Mesenchymal stem cell (in vitro differentiated cells and primary cell): ENCODE measurements at regions not wholly inside any gene's neighbourhood (a gene's known extent, or its start where the extent isn't known, plus 50 kb on each side); places are given as distances from the start of the nearest gene placed in this dataset.

Source experiments
- DNase-seq: peaks from one replicate; pipeline ENCODE4 v3.0.0-alpha.2; 2013
- H2AFZ ChIP-seq: one replicate; pipeline ENCODE4 v1.6.1; 2013; ENCODE audit warnings: low read depth, mild to moderate bottlenecking, control low read depth, inconsistent platforms, low read length, moderate library complexity
- H2AK5ac ChIP-seq: 2 replicates; pipeline ENCODE4 v1.6.1; 2013; ENCODE audit warnings: low read length, moderate library complexity, mild to moderate bottlenecking, inconsistent platforms; ENCODE audit not compliant: severe bottlenecking
- H2BK120ac ChIP-seq: one replicate; pipeline ENCODE4 v1.6.1; 2013; ENCODE audit warnings: low read depth, mild to moderate bottlenecking, inconsistent platforms, low read length, moderate library complexity
- H2BK12ac ChIP-seq, 2 experiments: one replicate each; pipeline ENCODE4 v1.6.1; 2013; ENCODE audit warnings: inconsistent platforms in 2 of 2, low read length in 2 of 2, mild to moderate bottlenecking in 2 of 2, moderate library complexity in 2 of 2, control low read depth in 1 of 2
- H2BK15ac ChIP-seq: one replicate; pipeline ENCODE4 v1.6.1; 2013; ENCODE audit warnings: mild to moderate bottlenecking, low read depth, inconsistent platforms; ENCODE audit not compliant: poor library complexity, severe bottlenecking
- H2BK5ac ChIP-seq: 2 replicates; pipeline ENCODE4 v1.6.1; 2013; ENCODE audit warnings: low read depth, mild to moderate bottlenecking, low read length, control low read depth, inconsistent platforms; ENCODE audit not compliant: poor library complexity, severe bottlenecking
- H3K14ac ChIP-seq, 2 experiments: one replicate each; pipeline ENCODE4 v1.6.1; 2013; ENCODE audit warnings: inconsistent platforms in 2 of 2, low read length in 2 of 2, control low read depth in 1 of 2, mild to moderate bottlenecking in 1 of 2, moderate library complexity in 1 of 2
- H3K18ac ChIP-seq, 2 experiments: one replicate each; pipeline ENCODE4 v1.6.1; 2013; ENCODE audit warnings: inconsistent platforms in 2 of 2, low read length in 2 of 2, control low read depth in 1 of 2, low read depth in 1 of 2, mild to moderate bottlenecking in 1 of 2
- H3K23ac ChIP-seq, 2 experiments: one replicate each; pipeline ENCODE4 v1.6.1; 2013; ENCODE audit warnings: inconsistent platforms in 2 of 2, low read length in 2 of 2, mild to moderate bottlenecking in 2 of 2, moderate library complexity in 2 of 2, control low read depth in 1 of 2
- H3K27ac ChIP-seq: 2 replicates; pipeline ENCODE4 v1.5.1; 2013; ENCODE audit warnings: mild to moderate bottlenecking, moderate library complexity, low read length, control low read depth, inconsistent platforms; ENCODE audit not compliant: poor library complexity, severe bottlenecking
- H3K27me3 ChIP-seq, 2 experiments: 2 replicates each; pipeline versions ENCODE4 v1.6.1 to v1.7.0; 2013; ENCODE audit warnings: low read length in 2 of 2, mild to moderate bottlenecking in 2 of 2, moderate library complexity in 2 of 2, control low read depth in 1 of 2, inconsistent platforms in 1 of 2; ENCODE audit not compliant: control insufficient read depth in 1 of 2, insufficient read depth in 1 of 2
- H3K36me3 ChIP-seq, 2 experiments: 2 replicates each; pipeline versions ENCODE4 v1.6.1 to v1.7.0; 2013; ENCODE audit warnings: low read length in 2 of 2, control low read depth in 1 of 2, inconsistent platforms in 1 of 2, low read depth in 1 of 2, mild to moderate bottlenecking in 1 of 2; ENCODE audit not compliant: insufficient read depth in 2 of 2, control insufficient read depth in 1 of 2
- H3K4ac ChIP-seq, 2 experiments: one replicate each; pipeline ENCODE4 v1.6.1; 2013; ENCODE audit warnings: inconsistent platforms in 2 of 2, low read length in 2 of 2, mild to moderate bottlenecking in 2 of 2, moderate library complexity in 2 of 2, control low read depth in 1 of 2, low read depth in 1 of 2
- H3K4me1 ChIP-seq: 2 replicates; pipeline ENCODE4 v1.6.1; 2013; ENCODE audit warnings: low read depth, low read length, control low read depth; ENCODE audit not compliant: control insufficient read depth, insufficient read depth
- H3K4me2 ChIP-seq: 2 replicates; pipeline ENCODE4 v1.6.1; 2013; ENCODE audit warnings: low read length, mild to moderate bottlenecking, inconsistent platforms; ENCODE audit not compliant: poor library complexity, severe bottlenecking
- H3K4me3 ChIP-seq, 2 experiments: 2 replicates each; pipeline versions ENCODE4 v1.5.1 to v1.7.0; 2013; ENCODE audit warnings: low read length in 2 of 2, mild to moderate bottlenecking in 2 of 2, control low read depth in 1 of 2, low read depth in 1 of 2; ENCODE audit not compliant: insufficient read depth in 1 of 2
- H3K79me1 ChIP-seq: replicated peaks from 2 replicates; pipeline ENCODE4 v1.6.1; 2013; ENCODE audit warnings: mild to moderate bottlenecking, control low read depth, low read length, inconsistent platforms; ENCODE audit not compliant: poor library complexity, severe bottlenecking
- H3K9ac ChIP-seq: 2 replicates; pipeline ENCODE4 v1.7.0; 2013; ENCODE audit warnings: mild to moderate bottlenecking, low read length, moderate library complexity
- H3K9me3 ChIP-seq: 2 replicates; pipeline ENCODE4 v1.7.0; 2013; ENCODE audit warnings: mild to moderate bottlenecking, low read length; ENCODE audit not compliant: control insufficient read depth
- H4K8ac ChIP-seq: one replicate; pipeline ENCODE4 v1.6.1; 2013; ENCODE audit warnings: inconsistent platforms, mild to moderate bottlenecking, low read length, moderate library complexity
- H4K91ac ChIP-seq: one replicate; pipeline ENCODE4 v1.6.1; 2013; ENCODE audit warnings: mild to moderate bottlenecking, low read length, inconsistent platforms
- WGBS: methylation state at CpG from one replicate; pipeline ENCODE4 v1.1.7; 2013; ENCODE audit warnings: mixed read lengths; 5-methylcytosine and 5-hydroxymethylcytosine counted together

DNA sequence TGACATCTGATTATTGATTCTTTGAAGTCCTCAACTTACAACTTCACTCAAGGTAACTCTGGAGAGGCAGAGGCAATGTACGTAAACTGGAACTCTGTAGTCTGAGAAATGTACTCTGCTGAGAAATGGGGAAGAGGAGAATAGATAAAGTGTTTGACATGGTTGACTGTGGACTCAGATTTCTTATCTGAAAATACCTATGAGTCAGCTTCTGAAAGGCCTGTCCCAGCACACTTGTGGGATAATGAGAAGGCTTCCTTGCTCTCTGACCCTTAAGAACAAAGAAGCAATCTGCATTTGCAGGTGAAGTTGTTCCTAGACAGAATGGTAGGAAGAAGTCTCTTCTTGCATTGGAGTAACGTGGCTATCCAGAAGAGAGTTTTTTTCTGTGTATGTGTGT is 1573.5 kb downstream of the BRINP3 start:
- H3K9me3 ChIP-seq = no peaks in the 10 kb centered on the region
- no peak overlapping the region for H3K14ac ChIP-seq
- H3K36me3 ChIP-seq = no peaks in the 10 kb centered on the region
- H2AK5ac ChIP-seq = no peak overlapping the region
- no peak overlapping the region for H3K4me2 ChIP-seq
- H2BK120ac ChIP-seq = no peak overlapping the region
- no peak overlapping the region for H4K91ac ChIP-seq
- H3K4ac ChIP-seq = no peak overlapping the region
- no peaks in the 10 kb centered on the region for H3K4me1 ChIP-seq
- H3K27ac ChIP-seq = no peak overlapping the region
- WGBS = 56% methylated on average over 2 of the region's 2 CpGs
- no peak overlapping the region for H3K23ac ChIP-seq
- H2BK12ac ChIP-seq = no peak overlapping the region
- H3K18ac ChIP-seq = no peak overlapping the region
- no peak overlapping the region for H2BK5ac ChIP-seq
- H4K8ac ChIP-seq = no peak overlapping the region
- peak; percentile 2 for DNase-seq
- H3K79me1 ChIP-seq = no peaks in the 10 kb centered on the region
- H3K4me3 ChIP-seq = no peak overlapping the region
- no peak overlapping the region for H2AFZ ChIP-seq
- no peak overlapping the region for H2BK15ac ChIP-seq
- H3K9ac ChIP-seq = no peak overlapping the region
- no peaks in the 10 kb centered on the region for H3K27me3 ChIP-seq

- WGBS = 93% methylated on average over 8 of the region's 10 CpGs
- Histone ChIP-seq H3K9ac (no peak overlapping the region), H2BK15ac (no peak overlapping the region)
These were observed 1570.6 kb downstream of the BRINP3 start for GRCh38 chr1:188906921-188907641.

GRCh38 chr1:188930382-188930781 is 1547.3 kb downstream of the BRINP3 start:
- 100% methylated on average over 3 of the region's 3 CpGs for whole genome bisulfite sequencing
- Histone ChIP-seq H3K36me3 (no peaks in the 10 kb centered on the region), H3K79me1 (no peaks in the 10 kb centered on the region), H3K4me3 (no peak overlapping the region), H3K23ac (no peak overlapping the region), H3K27ac (no peak overlapping the region), H3K4ac (no peak overlapping the region), H2BK15ac (no peak overlapping the region), H2BK120ac (no peak overlapping the region), H3K9ac (no peak overlapping the region), H4K8ac (no peak overlapping the region), H3K4me2 (no peak overlapping the region), H3K18ac (no peak overlapping the region), H2AFZ (no peak overlapping the region), H2BK12ac (no peak overlapping the region), H3K9me3 (no peaks in the 10 kb centered on the region), H2BK5ac (no peak overlapping the region), H3K27me3 (no peaks in the 10 kb centered on the region), H4K91ac (no peak overlapping the region), H3K14ac (no peak overlapping the region), H2AK5ac (no peak overlapping the region), H3K4me1 (no peaks in the 10 kb centered on the region)
- no peak for DNase-seq

More at GRCh38 chr1:188906921-188907641, 1570.6 kb downstream of the BRINP3 start:
- no peak overlapping the region for H2BK120ac ChIP-seq
- DNase-seq = no peak
- no peak overlapping the region for H3K4ac ChIP-seq
- H3K18ac ChIP-seq = no peak overlapping the region
- no peaks in the 10 kb centered on the region for H3K36me3 ChIP-seq
- H3K4me3 ChIP-seq = no peak overlapping the region
- no peak overlapping the region for H2BK12ac ChIP-seq
- H3K79me1 ChIP-seq = no peaks in the 10 kb centered on the region
- H2BK5ac ChIP-seq = no peak overlapping the region
- no peak overlapping the region for H3K23ac ChIP-seq
- no peak overlapping the region for H4K91ac ChIP-seq
- H4K8ac ChIP-seq = no peak overlapping the region
- H3K9me3 ChIP-seq = no peaks in the 10 kb centered on the region
- no peak overlapping the region for H3K27ac ChIP-seq
- H3K14ac ChIP-seq = no peak overlapping the region
- H3K4me1 ChIP-seq = no peaks in the 10 kb centered on the region
- H3K4me2 ChIP-seq = no peak overlapping the region
- no peaks in the 10 kb centered on the region for H3K27me3 ChIP-seq
- H2AFZ ChIP-seq = no peak overlapping the region
- no peak overlapping the region for H2AK5ac ChIP-seq

DNA sequence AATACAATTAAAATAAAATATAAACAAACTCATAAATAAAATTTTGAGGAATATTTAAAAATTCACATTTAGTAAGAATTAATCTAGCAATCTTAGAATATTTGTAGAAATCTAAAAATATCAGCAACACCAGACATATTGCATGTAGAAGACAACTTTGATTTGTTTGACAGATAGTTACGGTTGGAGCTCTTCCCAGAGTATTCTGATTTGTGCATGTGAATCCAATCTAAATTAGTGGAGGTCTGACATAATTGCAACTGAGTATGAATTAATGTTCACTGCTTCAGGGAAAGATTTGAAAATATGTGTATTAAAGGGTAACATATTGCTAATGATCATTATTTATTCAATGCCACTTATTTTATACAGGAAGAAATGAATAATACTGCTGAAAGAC is 1546.2 kb downstream of the BRINP3 start:
- no peaks in the 10 kb centered on the region for H3K27me3 ChIP-seq
- no peak overlapping the region for H2AK5ac ChIP-seq
- no peaks in the 10 kb centered on the region for H3K36me3 ChIP-seq
- no peak overlapping the region for H2AFZ ChIP-seq
- DNase-seq = no peak
- H3K79me1 ChIP-seq = no peaks in the 10 kb centered on the region
- no peak overlapping the region for H3K9ac ChIP-seq
- no peak overlapping the region for H2BK5ac ChIP-seq
- H3K4me1 ChIP-seq = no peaks in the 10 kb centered on the region
- H3K9me3 ChIP-seq = peaks cover 3% of the 10 kb centered on the region
- H2BK12ac ChIP-seq = no peak overlapping the region
- H4K91ac ChIP-seq = no peak overlapping the region
- 100% methylated on average over 1 of the region's 1 CpG for WGBS
- no peak overlapping the region for H2BK15ac ChIP-seq
- H3K4me3 ChIP-seq = no peak overlapping the region
- no peak overlapping the region for H3K27ac ChIP-seq
- no peak overlapping the region for H4K8ac ChIP-seq
- H3K18ac ChIP-seq = no peak overlapping the region
- H3K4ac ChIP-seq = no peak overlapping the region
- no peak overlapping the region for H3K14ac ChIP-seq
- no peak overlapping the region for H3K4me2 ChIP-seq
- H3K23ac ChIP-seq = no peak overlapping the region
- H2BK120ac ChIP-seq = no peak overlapping the region
